HG03280 (cell line): ENCODE measurements at regions not wholly inside any gene's neighbourhood (a gene's known extent, or its start where the extent isn't known, plus 50 kb on each side); places are given as distances from the start of the nearest gene placed in this dataset.

Experiments
- ATAC-seq: cut with Tn5 transposase; IDR thresholded peaks from one replicate; pipeline ENCODE4 v1.9.1; 2021; ENCODE audit warnings: mild to moderate bottlenecking, moderate library complexity; ENCODE audit not compliant: unreplicated experiment

DNA sequence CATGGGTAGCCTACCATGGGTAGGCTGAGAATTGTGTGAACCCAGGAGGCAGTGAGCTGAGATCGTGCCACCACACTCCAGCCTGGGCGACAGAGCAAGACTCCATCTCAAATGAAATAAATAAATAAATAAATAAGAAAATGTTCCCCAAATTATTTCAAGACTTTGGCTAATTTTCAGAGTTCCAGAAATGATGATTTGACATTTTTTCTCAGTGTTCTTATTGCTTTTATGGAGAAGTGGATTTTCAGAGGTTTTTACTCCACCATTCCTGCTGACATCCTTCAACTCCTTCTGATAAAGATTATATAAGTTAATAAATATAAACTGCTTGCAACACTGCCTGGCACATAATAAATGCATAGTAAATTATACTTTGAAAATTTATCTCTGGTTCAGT, 80.4 kb upstream of the PRKCQ start:
- ATAC-seq: no peak

GRCh38 chr10:6659451-6659850, 79.4 kb upstream of the PRKCQ start:
- no peak for ATAC-seq

GRCh38 chr10:6657669-6658068, 77.6 kb upstream of the PRKCQ start:
- ATAC-seq: no peak

DNA sequence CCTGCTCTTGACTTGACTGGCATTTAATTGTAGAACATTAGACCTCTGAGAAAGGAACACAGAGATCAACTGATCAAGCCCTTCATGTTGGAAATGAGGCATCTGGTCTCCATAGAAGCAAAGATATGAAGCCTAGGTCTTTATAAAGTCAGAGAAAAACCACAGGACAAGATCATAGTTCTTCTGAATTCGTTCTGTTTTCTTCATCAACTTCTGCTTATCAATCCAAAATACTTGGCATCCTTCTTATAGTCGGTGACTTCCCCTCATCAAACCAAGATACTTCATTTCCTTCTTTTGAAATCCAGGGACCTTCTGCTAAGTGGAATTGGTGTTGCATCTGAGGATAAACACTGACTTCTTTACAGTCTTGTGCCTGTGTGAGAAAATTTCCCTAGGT, 77.1 kb upstream of the PRKCQ start:
- ATAC-seq: no peak

DNA sequence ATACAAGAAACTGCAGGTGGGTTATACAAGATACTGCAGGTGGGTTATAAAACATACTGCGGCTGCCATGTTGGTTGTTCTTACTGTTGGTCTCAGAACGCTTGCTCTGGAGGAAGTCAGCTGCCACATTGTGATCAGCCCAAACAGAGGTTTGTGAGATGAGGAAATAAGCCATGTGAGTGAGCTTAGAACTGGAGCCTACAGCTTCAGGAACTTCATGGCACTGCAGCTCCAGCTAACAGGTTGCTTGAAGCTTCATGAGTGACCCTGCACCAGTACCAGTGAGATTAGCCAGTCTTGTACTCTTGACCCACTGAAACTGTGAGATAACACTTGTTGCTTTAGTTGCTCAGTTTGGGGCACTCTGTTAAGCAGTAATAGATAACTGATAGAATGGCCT, 74.5 kb upstream of the PRKCQ start:
- ATAC-seq: no peak

- ATAC-seq: no peak
Observed at GRCh38 chr10:6650586-6650985, 70.5 kb upstream of the PRKCQ start.

GRCh38 chr10:6649903-6650302, 69.8 kb upstream of the PRKCQ start:
- no peak for ATAC-seq

GRCh38 chr10:6648894-6649720, 69.0 kb upstream of the PRKCQ start:
- ATAC-seq: no peak

GRCh38 chr10:6647811-6648526, 67.9 kb upstream of the PRKCQ start:
- no peak for ATAC-seq

GRCh38 chr10:6643962-6644361, 63.9 kb upstream of the PRKCQ start:
- ATAC-seq: no peak

DNA sequence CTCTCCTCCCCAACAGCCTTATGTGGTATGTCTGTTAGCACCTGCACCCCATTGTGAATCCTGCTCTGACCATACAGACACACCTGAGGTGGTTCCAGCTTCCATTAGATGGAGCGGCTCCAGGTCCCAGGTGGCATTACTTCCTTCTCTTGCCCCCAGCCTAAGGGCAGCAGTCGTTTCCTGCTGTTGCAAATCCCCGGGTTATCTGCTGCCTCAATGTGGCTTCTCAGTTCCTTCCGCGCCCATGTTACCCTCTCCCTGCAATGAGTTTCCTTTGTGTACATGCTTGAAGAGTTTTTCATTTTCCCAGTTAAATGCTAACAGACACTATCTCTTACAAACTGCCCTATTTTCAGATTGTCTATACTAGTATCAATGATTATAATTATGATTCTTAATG, 62.8 kb upstream of the PRKCQ start:
- no peak for ATAC-seq

- ATAC-seq: no peak
Observed at GRCh38 chr10:6640433-6641040, 60.5 kb upstream of the PRKCQ start.

DNA sequence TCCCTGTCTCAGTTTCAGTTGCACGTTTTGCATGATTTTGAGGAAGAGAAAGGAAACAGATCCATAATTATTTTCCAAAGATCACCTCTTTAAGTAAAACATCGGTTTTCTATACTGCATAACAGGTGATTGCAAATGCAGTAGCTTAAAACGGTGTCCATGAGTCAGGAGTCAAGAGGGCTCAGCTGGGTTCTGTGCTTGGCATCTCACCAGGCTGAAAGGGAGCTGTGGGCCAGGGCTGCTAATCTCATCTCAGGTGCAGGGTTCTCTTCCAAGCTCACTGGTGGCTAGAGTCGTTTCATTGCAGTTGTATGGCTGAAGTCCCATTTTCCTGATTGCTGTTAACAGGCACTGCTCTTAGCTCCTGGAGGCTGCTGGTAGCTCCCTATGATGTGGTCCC, 57.0 kb upstream of the PRKCQ start:
- ATAC-seq: no peak

DNA sequence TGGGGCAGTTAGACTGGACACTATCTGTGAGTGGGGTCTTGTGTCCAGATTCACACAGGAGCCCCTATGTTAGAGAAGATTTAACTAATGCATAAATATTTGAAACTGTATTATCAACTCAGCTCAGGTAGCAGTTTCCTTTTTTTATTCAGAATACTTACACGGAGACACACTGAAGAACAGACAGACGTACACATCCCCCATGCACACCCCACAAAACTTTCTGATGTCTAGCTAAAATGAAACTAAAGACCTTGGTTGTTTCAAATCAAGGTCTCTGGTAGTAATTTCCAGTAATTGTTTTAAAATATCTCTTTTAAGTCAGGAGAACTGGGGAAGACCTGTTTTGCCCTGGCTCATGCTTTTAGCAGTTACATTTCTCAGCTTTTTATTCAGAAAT, 55.7 kb upstream of the PRKCQ start:
- ATAC-seq: no peak
